Mesenchymal stem cell (in vitro differentiated cells and primary cell): ENCODE measurements at regions not wholly inside any gene's neighbourhood (a gene's known extent, or its start where the extent isn't known, plus 50 kb on each side); places are given as distances from the start of the nearest gene placed in this dataset.

ENCODE experiments used
- DNase-seq: peaks from one replicate; pipeline ENCODE4 v3.0.0-alpha.2; 2013
- H2AFZ ChIP-seq: one replicate; pipeline ENCODE4 v1.6.1; 2013; ENCODE audit warnings: low read depth, mild to moderate bottlenecking, control low read depth, inconsistent platforms, low read length, moderate library complexity
- H2AK5ac ChIP-seq: 2 replicates; pipeline ENCODE4 v1.6.1; 2013; ENCODE audit warnings: low read length, moderate library complexity, mild to moderate bottlenecking, inconsistent platforms; ENCODE audit not compliant: severe bottlenecking
- H2BK120ac ChIP-seq: one replicate; pipeline ENCODE4 v1.6.1; 2013; ENCODE audit warnings: low read depth, mild to moderate bottlenecking, inconsistent platforms, low read length, moderate library complexity
- H2BK12ac ChIP-seq, 2 experiments: one replicate each; pipeline ENCODE4 v1.6.1; 2013; ENCODE audit warnings: inconsistent platforms in 2 of 2, low read length in 2 of 2, mild to moderate bottlenecking in 2 of 2, moderate library complexity in 2 of 2, control low read depth in 1 of 2
- H2BK15ac ChIP-seq: one replicate; pipeline ENCODE4 v1.6.1; 2013; ENCODE audit warnings: mild to moderate bottlenecking, low read depth, inconsistent platforms; ENCODE audit not compliant: poor library complexity, severe bottlenecking
- H2BK5ac ChIP-seq: 2 replicates; pipeline ENCODE4 v1.6.1; 2013; ENCODE audit warnings: low read depth, mild to moderate bottlenecking, low read length, control low read depth, inconsistent platforms; ENCODE audit not compliant: poor library complexity, severe bottlenecking
- H3K14ac ChIP-seq, 2 experiments: one replicate each; pipeline ENCODE4 v1.6.1; 2013; ENCODE audit warnings: inconsistent platforms in 2 of 2, low read length in 2 of 2, control low read depth in 1 of 2, mild to moderate bottlenecking in 1 of 2, moderate library complexity in 1 of 2
- H3K18ac ChIP-seq, 2 experiments: one replicate each; pipeline ENCODE4 v1.6.1; 2013; ENCODE audit warnings: inconsistent platforms in 2 of 2, low read length in 2 of 2, control low read depth in 1 of 2, low read depth in 1 of 2, mild to moderate bottlenecking in 1 of 2
- H3K23ac ChIP-seq, 2 experiments: one replicate each; pipeline ENCODE4 v1.6.1; 2013; ENCODE audit warnings: inconsistent platforms in 2 of 2, low read length in 2 of 2, mild to moderate bottlenecking in 2 of 2, moderate library complexity in 2 of 2, control low read depth in 1 of 2
- H3K27ac ChIP-seq: 2 replicates; pipeline ENCODE4 v1.5.1; 2013; ENCODE audit warnings: mild to moderate bottlenecking, moderate library complexity, low read length, control low read depth, inconsistent platforms; ENCODE audit not compliant: poor library complexity, severe bottlenecking
- H3K27me3 ChIP-seq, 2 experiments: 2 replicates each; pipeline versions ENCODE4 v1.6.1 to v1.7.0; 2013; ENCODE audit warnings: low read length in 2 of 2, mild to moderate bottlenecking in 2 of 2, moderate library complexity in 2 of 2, control low read depth in 1 of 2, inconsistent platforms in 1 of 2; ENCODE audit not compliant: control insufficient read depth in 1 of 2, insufficient read depth in 1 of 2
- H3K36me3 ChIP-seq, 2 experiments: 2 replicates each; pipeline versions ENCODE4 v1.6.1 to v1.7.0; 2013; ENCODE audit warnings: low read length in 2 of 2, control low read depth in 1 of 2, inconsistent platforms in 1 of 2, low read depth in 1 of 2, mild to moderate bottlenecking in 1 of 2; ENCODE audit not compliant: insufficient read depth in 2 of 2, control insufficient read depth in 1 of 2
- H3K4ac ChIP-seq, 2 experiments: one replicate each; pipeline ENCODE4 v1.6.1; 2013; ENCODE audit warnings: inconsistent platforms in 2 of 2, low read length in 2 of 2, mild to moderate bottlenecking in 2 of 2, moderate library complexity in 2 of 2, control low read depth in 1 of 2, low read depth in 1 of 2
- H3K4me1 ChIP-seq: 2 replicates; pipeline ENCODE4 v1.6.1; 2013; ENCODE audit warnings: low read depth, low read length, control low read depth; ENCODE audit not compliant: control insufficient read depth, insufficient read depth
- H3K4me2 ChIP-seq: 2 replicates; pipeline ENCODE4 v1.6.1; 2013; ENCODE audit warnings: low read length, mild to moderate bottlenecking, inconsistent platforms; ENCODE audit not compliant: poor library complexity, severe bottlenecking
- H3K4me3 ChIP-seq, 2 experiments: 2 replicates each; pipeline versions ENCODE4 v1.5.1 to v1.7.0; 2013; ENCODE audit warnings: low read length in 2 of 2, mild to moderate bottlenecking in 2 of 2, control low read depth in 1 of 2, low read depth in 1 of 2; ENCODE audit not compliant: insufficient read depth in 1 of 2
- H3K79me1 ChIP-seq: replicated peaks from 2 replicates; pipeline ENCODE4 v1.6.1; 2013; ENCODE audit warnings: mild to moderate bottlenecking, control low read depth, low read length, inconsistent platforms; ENCODE audit not compliant: poor library complexity, severe bottlenecking
- H3K9ac ChIP-seq: 2 replicates; pipeline ENCODE4 v1.7.0; 2013; ENCODE audit warnings: mild to moderate bottlenecking, low read length, moderate library complexity
- H3K9me3 ChIP-seq: 2 replicates; pipeline ENCODE4 v1.7.0; 2013; ENCODE audit warnings: mild to moderate bottlenecking, low read length; ENCODE audit not compliant: control insufficient read depth
- H4K8ac ChIP-seq: one replicate; pipeline ENCODE4 v1.6.1; 2013; ENCODE audit warnings: inconsistent platforms, mild to moderate bottlenecking, low read length, moderate library complexity
- H4K91ac ChIP-seq: one replicate; pipeline ENCODE4 v1.6.1; 2013; ENCODE audit warnings: mild to moderate bottlenecking, low read length, inconsistent platforms
- WGBS: methylation state at CpG from one replicate; pipeline ENCODE4 v1.1.7; 2013; ENCODE audit warnings: mixed read lengths; 5-methylcytosine and 5-hydroxymethylcytosine counted together

GRCh38 chr4:79025170-79025569 is 85.9 kb upstream of the PAQR3 start:
- Histone ChIP-seq H3K4me1 (no peaks in the 10 kb centered on the region), H2AFZ (no peak overlapping the region), H3K4ac (no peak overlapping the region), H3K18ac (no peak overlapping the region), H3K23ac (no peak overlapping the region), H4K91ac (no peak overlapping the region), H3K9me3 (no peaks in the 10 kb centered on the region), H3K27me3 (no peaks in the 10 kb centered on the region), H4K8ac (no peak overlapping the region), H2BK15ac (no peak overlapping the region), H3K36me3 (no peaks in the 10 kb centered on the region), H3K79me1 (no peaks in the 10 kb centered on the region), H3K9ac (no peak overlapping the region), H2BK12ac (no peak overlapping the region), H3K4me2 (no peak overlapping the region), H2BK5ac (no peak overlapping the region), H3K27ac (no peak overlapping the region), H2AK5ac (no peak overlapping the region), H2BK120ac (no peak overlapping the region), H3K4me3 (no peak overlapping the region), H3K14ac (no peak overlapping the region)
- DNase-seq: no peak
- WGBS: 0% methylated on average over 1 of the region's 2 CpGs

- H3K4ac ChIP-seq: no peak overlapping the region
- 86% methylated on average over 7 of the region's 8 CpGs for WGBS
- H4K91ac ChIP-seq: peak overlapping the region; percentile 56
- H3K36me3 ChIP-seq: no peaks in the 10 kb centered on the region
- H3K23ac ChIP-seq: no peak overlapping the region
- H3K18ac ChIP-seq: no peak overlapping the region
- no peak overlapping the region for H2AK5ac ChIP-seq
- no peak for DNase-seq
- no peak overlapping the region for H2BK15ac ChIP-seq
- H3K4me3 ChIP-seq: no peak overlapping the region
- no peaks in the 10 kb centered on the region for H3K9me3 ChIP-seq
- no peaks in the 10 kb centered on the region for H3K4me1 ChIP-seq
- H4K8ac ChIP-seq: no peak overlapping the region
- no peak overlapping the region for H3K27ac ChIP-seq
- no peak overlapping the region for H2AFZ ChIP-seq
- no peak overlapping the region for H2BK5ac ChIP-seq
- H2BK120ac ChIP-seq: no peak overlapping the region
- H3K14ac ChIP-seq: no peak overlapping the region
- no peak overlapping the region for H3K4me2 ChIP-seq
- H3K27me3 ChIP-seq: no peaks in the 10 kb centered on the region
- H2BK12ac ChIP-seq: no peak overlapping the region
- H3K9ac ChIP-seq: no peak overlapping the region
- H3K79me1 ChIP-seq: no peaks in the 10 kb centered on the region
These were observed 84.8 kb upstream of the PAQR3 start for GRCh38 chr4:79023799-79024770.

GRCh38 chr4:79022529-79022928 is 83.3 kb upstream of the PAQR3 start:
- Histone ChIP-seq H3K79me1 (no peaks in the 10 kb centered on the region), H2BK15ac (no peak overlapping the region), H2AK5ac (no peak overlapping the region), H2BK5ac (no peak overlapping the region), H2BK12ac (no peak overlapping the region), H3K4ac (no peak overlapping the region), H2BK120ac (no peak overlapping the region), H3K4me1 (no peaks in the 10 kb centered on the region), H3K4me2 (no peak overlapping the region), H3K9ac (no peak overlapping the region), H3K23ac (no peak overlapping the region), H2AFZ (no peak overlapping the region), H3K18ac (no peak overlapping the region), H3K9me3 (no peaks in the 10 kb centered on the region), H3K27me3 (no peaks in the 10 kb centered on the region), H3K4me3 (no peak overlapping the region), H3K36me3 (no peaks in the 10 kb centered on the region), H4K8ac (no peak overlapping the region), H3K14ac (no peak overlapping the region), H3K27ac (no peak overlapping the region), H4K91ac (no peak overlapping the region)
- 84% methylated on average over 9 of the region's 9 CpGs for WGBS
- DNase-seq: no peak

- no peak for DNase-seq
- Histone ChIP-seq H3K9ac (no peak overlapping the region), H3K4me3 (no peak overlapping the region), H4K91ac (no peak overlapping the region), H3K14ac (no peak overlapping the region), H4K8ac (no peak overlapping the region), H3K4me2 (no peak overlapping the region), H2BK15ac (no peak overlapping the region), H2AK5ac (no peak overlapping the region), H2BK12ac (no peak overlapping the region), H3K79me1 (no peaks in the 10 kb centered on the region), H3K27ac (no peak overlapping the region), H2AFZ (no peak overlapping the region), H3K23ac (no peak overlapping the region), H2BK120ac (no peak overlapping the region), H3K18ac (no peak overlapping the region), H3K9me3 (no peaks in the 10 kb centered on the region), H3K4me1 (no peaks in the 10 kb centered on the region), H2BK5ac (no peak overlapping the region), H3K36me3 (no peaks in the 10 kb centered on the region), H3K4ac (no peak overlapping the region), H3K27me3 (no peaks in the 10 kb centered on the region)
- no CpG with 5 or more reads among the region's 1 CpG for WGBS
These were observed 78.2 kb upstream of the PAQR3 start for GRCh38 chr4:79017481-79017880.
